PC-3 (cell line): ENCODE measurements at regions not wholly inside any gene's neighbourhood (a gene's known extent, or its start where the extent isn't known, plus 50 kb on each side); places are given as distances from the start of the nearest gene placed in this dataset.
"Not testable (repeated sequence)": the region's sequence is repeated elsewhere in the genome, so short reads cannot be mapped to it uniquely, and the experiment has no call there.

Experiments used
- ATAC-seq: fragments of 200-7000 bp; cut with Tn5 transposase; 2 replicates; pipeline ENCODE4 v1.9.1; 2020; ENCODE audit warnings: mild to moderate bottlenecking, moderate library complexity
- BruUV-seq: library from RNA; stranded (reverse); fragments of 400-500 nt; replicated peaks from 2 replicates; lab custom pipeline; 2021; lab: Mats Ljungman, UMichigan
- CTCF ChIA-PET: fragments of 300-600 bp; sonication (Branson Sonifier 250); formaldehyde crosslinking; loops from one replicate; lab custom pipeline; 2022; ENCODE audit warnings: antibody characterized with exemption; lab: Charles Lee
- POLR2A ChIA-PET: fragments of 300-600 bp; sonication (Branson Sonifier 250); formaldehyde crosslinking; loops from one replicate; lab custom pipeline; 2022; ENCODE audit warnings: antibody characterized with exemption; ENCODE audit not compliant: unreplicated experiment; lab: Charles Lee
- DNase-seq: peaks from one replicate; pipeline ENCODE4 v3.0.0-alpha.2; 2015
- H2AFZ ChIP-seq: fragments of 300-600 bp; sonication (generic); 2 replicates; pipeline ENCODE4 v1.6.0; 2016; ENCODE audit warnings: antibody characterized with exemption, low read length
- H3F3A ChIP-seq: fragments of 300-600 bp; sonication (generic); one replicate; pipeline ENCODE4 v1.6.0; 2017; ENCODE audit warnings: antibody characterized with exemption, low read length, control low read depth, mild to moderate bottlenecking; ENCODE audit not compliant: unreplicated experiment
- H3K27ac ChIP-seq: fragments of 300-600 bp; sonication (generic); 2 replicates; pipeline ENCODE4 v1.5.1; 2016; ENCODE audit warnings: mild to moderate bottlenecking, low read length
- H3K27me3 ChIP-seq: fragments of 300-600 bp; sonication (generic); 2 replicates; pipeline ENCODE4 v1.6.1; 2016; ENCODE audit warnings: low read length, mixed read lengths
- H3K36me3 ChIP-seq: fragments of 300-600 bp; sonication (generic); 2 replicates; pipeline ENCODE4 v1.6.1; 2016; ENCODE audit warnings: low read depth, mixed run types, low read length, mixed read lengths
- H3K4me1 ChIP-seq: fragments of 300-600 bp; sonication (generic); 2 replicates; pipeline ENCODE4 v1.5.1; 2016; ENCODE audit warnings: low read length; ENCODE audit not compliant: insufficient read depth
- H3K4me2 ChIP-seq: fragments of 300-600 bp; sonication (generic); 2 replicates; pipeline ENCODE4 v1.6.0; 2016; ENCODE audit warnings: low read length
- H3K4me3 ChIP-seq: fragments of 300-600 bp; sonication (generic); 2 replicates; pipeline ENCODE4 v1.5.1; 2016; ENCODE audit warnings: mild to moderate bottlenecking, low read length, mixed read lengths
- H3K79me2 ChIP-seq: fragments of 300-600 bp; sonication (generic); 2 replicates; pipeline ENCODE4 v1.6.1; 2017; ENCODE audit warnings: low read length, mixed read lengths
- H3K9ac ChIP-seq: fragments of 300-600 bp; sonication (generic); 2 replicates; pipeline ENCODE4 v1.6.0; 2016; ENCODE audit warnings: mild to moderate bottlenecking, low read length
- H3K9me2 ChIP-seq: fragments of 300-600 bp; sonication (generic); replicated peaks from 2 replicates; pipeline ENCODE4 v1.6.1; 2016; ENCODE audit warnings: mixed run types, low read length, mixed read lengths
- H3K9me3 ChIP-seq: fragments of 300-600 bp; sonication (generic); 2 replicates; pipeline ENCODE4 v1.6.1; 2016; ENCODE audit warnings: low read length, mixed read lengths
- H4K20me1 ChIP-seq: fragments of 300-600 bp; sonication (generic); 2 replicates; pipeline ENCODE4 v1.6.1; 2016; ENCODE audit warnings: low read length, mixed read lengths
- EZH2 ChIP-seq: fragments of 300-600 bp; sonication (generic); IDR thresholded peaks from one replicate; pipeline ENCODE4 v1.6.1; 2017; ENCODE audit warnings: antibody characterized with exemption, mild to moderate bottlenecking, low read length; ENCODE audit not compliant: unreplicated experiment
- EZH2phosphoT487 ChIP-seq: fragments of 300-600 bp; sonication (generic); IDR thresholded peaks from 2 replicates; pipeline ENCODE4 v1.6.1; 2018; ENCODE audit warnings: mild to moderate bottlenecking, antibody characterized with exemption, low read length, borderline replicate concordance
- intact Hi-C: fragments of 100-400 bp; cut with micrococcal nuclease; formaldehyde crosslinking; loops from 2 replicates; pipeline ENCODE4 v1.9.0; 2023
- TF ChIP-seq, protein P1 (sequence below): fragments of 300-600 bp; sonication (generic); conservative IDR thresholded peaks from 2 replicates; pipeline ENCODE4 v1.5.1; 2017; ENCODE audit warnings: antibody characterized with exemption, low read depth, mild to moderate bottlenecking, low read length

DNA sequence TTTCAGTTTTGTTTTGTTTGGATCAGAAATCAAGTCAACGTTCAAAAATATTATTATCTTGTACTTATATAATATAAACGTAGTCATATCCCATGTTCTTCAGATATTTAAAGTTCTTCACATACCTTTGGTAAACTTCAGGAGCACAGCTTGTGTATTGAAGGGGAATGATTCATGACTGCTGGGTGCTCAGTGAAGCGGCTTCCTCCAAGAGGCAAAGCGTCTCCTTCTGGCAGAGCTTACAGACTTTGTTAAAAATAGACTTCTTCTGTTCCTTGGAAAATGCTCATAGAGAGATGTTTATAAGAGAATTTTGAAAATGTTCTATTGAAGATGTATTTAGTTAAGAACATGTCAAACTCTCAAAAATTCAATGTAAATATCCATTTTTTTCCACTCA lies 155.6 kb upstream of the CNTNAP4 start:
- BruUV-seq, result no TSS peak
- CTCF ChIA-PET, result no interaction called here
- H3K79me2 ChIP-seq, result no peaks in the 10 kb centered on the region
- DNase-seq (no peak), ATAC-seq (no peak)
- intact Hi-C loops, result no loop called here
- H3K4me3 ChIP-seq, result no peak overlapping the region
- no peak overlapping the region for H3K4me2 ChIP-seq
- H3K27ac ChIP-seq, result no peak overlapping the region
- H3K9me2 ChIP-seq, result no peaks in the 10 kb centered on the region
- TF ChIP-seq EZH2 (no peak), EZH2phosphoT487 (no peak)
- TF ChIP-seq, protein P1, sequence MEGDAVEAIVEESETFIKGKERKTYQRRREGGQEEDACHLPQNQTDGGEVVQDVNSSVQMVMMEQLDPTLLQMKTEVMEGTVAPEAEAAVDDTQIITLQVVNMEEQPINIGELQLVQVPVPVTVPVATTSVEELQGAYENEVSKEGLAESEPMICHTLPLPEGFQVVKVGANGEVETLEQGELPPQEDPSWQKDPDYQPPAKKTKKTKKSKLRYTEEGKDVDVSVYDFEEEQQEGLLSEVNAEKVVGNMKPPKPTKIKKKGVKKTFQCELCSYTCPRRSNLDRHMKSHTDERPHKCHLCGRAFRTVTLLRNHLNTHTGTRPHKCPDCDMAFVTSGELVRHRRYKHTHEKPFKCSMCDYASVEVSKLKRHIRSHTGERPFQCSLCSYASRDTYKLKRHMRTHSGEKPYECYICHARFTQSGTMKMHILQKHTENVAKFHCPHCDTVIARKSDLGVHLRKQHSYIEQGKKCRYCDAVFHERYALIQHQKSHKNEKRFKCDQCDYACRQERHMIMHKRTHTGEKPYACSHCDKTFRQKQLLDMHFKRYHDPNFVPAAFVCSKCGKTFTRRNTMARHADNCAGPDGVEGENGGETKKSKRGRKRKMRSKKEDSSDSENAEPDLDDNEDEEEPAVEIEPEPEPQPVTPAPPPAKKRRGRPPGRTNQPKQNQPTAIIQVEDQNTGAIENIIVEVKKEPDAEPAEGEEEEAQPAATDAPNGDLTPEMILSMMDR, result no peak
- H3K36me3 ChIP-seq, result no peaks in the 10 kb centered on the region
- no peak overlapping the region for H2AFZ ChIP-seq
- no peaks in the 10 kb centered on the region for H3K4me1 ChIP-seq
- H3F3A ChIP-seq, result no peaks in the 10 kb centered on the region
- no peaks in the 10 kb centered on the region for H3K9me3 ChIP-seq
- no peaks in the 10 kb centered on the region for H4K20me1 ChIP-seq
- POLR2A ChIA-PET, result no interaction called here
- H3K27me3 ChIP-seq, result no peaks in the 10 kb centered on the region
- no peak overlapping the region for H3K9ac ChIP-seq

DNA sequence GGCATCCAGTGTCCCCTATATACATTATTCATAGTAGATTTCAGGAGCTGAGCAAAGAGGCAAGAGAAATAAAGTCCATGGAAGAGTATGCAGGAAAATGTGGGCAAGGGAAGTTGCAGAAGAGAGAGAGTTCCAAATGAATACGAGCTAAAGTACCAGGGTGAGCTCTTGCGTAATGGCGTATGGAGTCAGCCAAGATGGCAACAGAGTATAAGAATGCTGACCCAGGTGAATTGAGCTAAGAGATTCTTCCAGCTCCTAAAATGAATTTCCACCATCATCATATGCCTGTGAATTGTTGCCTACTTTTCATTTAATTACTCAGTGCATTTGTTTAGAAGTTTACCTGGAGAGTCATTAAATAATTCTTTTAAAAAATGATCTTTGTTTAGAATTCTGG lies 153.2 kb upstream of the CNTNAP4 start:
- no peak overlapping the region for H2AFZ ChIP-seq
- DNase-seq (no peak), ATAC-seq (no peak)
- H3K79me2 ChIP-seq, result no peaks in the 10 kb centered on the region
- H3K9me3 ChIP-seq, result no peaks in the 10 kb centered on the region
- H3K27me3 ChIP-seq, result 0 out of 2 replicates have a peak, but pooled peaks cover 3% of the 10 kb centered on the region
- ChIA-PET POLR2A (no interaction called here), CTCF (no interaction called here)
- H3K27ac ChIP-seq, result no peak overlapping the region
- no peaks in the 10 kb centered on the region for H3K4me1 ChIP-seq
- H4K20me1 ChIP-seq, result no peaks in the 10 kb centered on the region
- H3K9ac ChIP-seq, result no peak overlapping the region
- no peak for TF ChIP-seq EZH2
- TF ChIP-seq, protein P1, result no peak
- no peak for TF ChIP-seq EZH2phosphoT487
- H3F3A ChIP-seq, result no peaks in the 10 kb centered on the region
- no peak overlapping the region for H3K4me2 ChIP-seq
- no peaks in the 10 kb centered on the region for H3K36me3 ChIP-seq
- H3K9me2 ChIP-seq, result no peaks in the 10 kb centered on the region
- BruUV-seq, result no TSS peak
- intact Hi-C loops, result no loop called here
- H3K4me3 ChIP-seq, result no peak overlapping the region

DNA sequence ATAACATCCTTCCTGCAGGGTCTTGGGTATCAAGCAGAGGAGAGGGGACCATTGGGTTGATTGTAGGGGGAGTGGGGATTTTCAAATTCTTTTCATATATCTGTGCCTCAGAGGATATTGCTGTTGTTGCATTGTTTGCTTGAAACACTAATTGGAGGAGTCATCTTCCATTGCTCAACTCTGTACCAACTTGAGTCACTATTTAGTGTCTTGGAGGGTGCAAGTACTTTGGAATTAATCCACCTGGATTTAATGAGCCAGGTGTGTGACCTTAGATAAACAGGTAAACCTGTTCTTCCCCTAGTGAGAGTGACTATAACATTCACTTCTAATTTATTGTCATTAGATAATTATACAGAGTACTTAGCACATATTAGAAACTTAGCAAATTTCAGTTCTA lies 151.3 kb upstream of the CNTNAP4 start:
- TF ChIP-seq, protein P1, result no peak
- ChIA-PET CTCF (no interaction called here), POLR2A (no interaction called here)
- no peaks in the 10 kb centered on the region for H3F3A ChIP-seq
- BruUV-seq, result no TSS peak
- no peaks in the 10 kb centered on the region for H3K9me2 ChIP-seq
- no peak overlapping the region for H3K9ac ChIP-seq
- H3K27ac ChIP-seq, result no peak overlapping the region
- H3K4me2 ChIP-seq, result no peak overlapping the region
- ATAC-seq (no peak), DNase-seq (no peak)
- 0 out of 2 replicates have a peak, but pooled peaks cover 8% of the 10 kb centered on the region for H3K27me3 ChIP-seq
- H3K4me1 ChIP-seq, result no peaks in the 10 kb centered on the region
- no peak overlapping the region for H3K4me3 ChIP-seq
- H4K20me1 ChIP-seq, result no peaks in the 10 kb centered on the region
- H3K9me3 ChIP-seq, result no peaks in the 10 kb centered on the region
- H3K79me2 ChIP-seq, result no peaks in the 10 kb centered on the region
- intact Hi-C loops, result no loop called here
- no peaks in the 10 kb centered on the region for H3K36me3 ChIP-seq
- H2AFZ ChIP-seq, result no peak overlapping the region

DNA sequence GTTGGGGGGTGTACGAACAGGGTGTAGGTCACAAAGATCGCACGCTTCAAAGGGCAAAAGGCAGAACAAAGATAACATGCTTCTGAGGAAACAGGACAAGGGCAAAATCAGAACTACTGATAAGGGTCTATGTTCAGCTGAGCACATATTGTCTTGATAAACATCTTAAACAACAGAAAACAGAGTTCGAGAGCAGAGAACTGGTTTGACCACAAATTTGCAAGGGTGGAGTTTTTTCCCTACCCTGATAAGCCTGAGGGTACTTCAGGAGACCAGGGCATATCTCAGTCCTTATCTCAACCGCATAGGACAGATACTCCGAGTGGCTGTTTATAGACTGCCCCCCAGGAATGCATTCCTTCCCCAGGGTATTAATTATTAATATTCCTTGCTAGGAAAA lies 139.1 kb upstream of the CNTNAP4 start:
- H3K4me1 ChIP-seq, H4K20me1 ChIP-seq, H3K79me2 ChIP-seq, intact Hi-C loops, H3K9me3 ChIP-seq, H3K9me2 ChIP-seq, H2AFZ ChIP-seq, BruUV-seq, CTCF ChIA-PET, H3K27ac ChIP-seq, H3K9ac ChIP-seq, H3K36me3 ChIP-seq, DNase-seq, H3K4me2 ChIP-seq, H3K27me3 ChIP-seq, H3F3A ChIP-seq, ATAC-seq, POLR2A ChIA-PET, H3K4me3 ChIP-seq: not testable (repeated sequence)
